WTC11 (cell line): ENCODE measurements at regions not wholly inside any gene's neighbourhood (a gene's known extent, or its start where the extent isn't known, plus 50 kb on each side); places are given as distances from the start of the nearest gene placed in this dataset.
"Not testable (repeated sequence)": the region's sequence is repeated elsewhere in the genome, so short reads cannot be mapped to it uniquely, and the experiment has no call there.

Experiments
- ATAC-seq: fragments of 200-7000 bp; cut with Tn5 transposase; 2 replicates; pipeline ENCODE4 v1.10.0; 2021; ENCODE audit warnings: mild to moderate bottlenecking, moderate library complexity
- CTCF ChIA-PET: fragments of 300-600 bp; sonication (Branson Sonifier 250); formaldehyde crosslinking; loops from one replicate; lab custom pipeline; 2021; ENCODE audit warnings: antibody characterized with exemption; lab: Charles Lee
- POLR2A ChIA-PET: fragments of 350-600 bp; sonication (Branson Sonifier 250); formaldehyde crosslinking; loops from one replicate; lab custom pipeline; 2021; ENCODE audit warnings: antibody characterized with exemption; lab: Charles Lee
- DNase-seq: peaks from one replicate; pipeline ENCODE4 v3.0.0; 2021; ENCODE audit warnings: low spot score
- H3K27ac Mint-ChIP-seq: 2 replicates; pipeline ENCODE4 v1.8.0; 2021; ENCODE audit warnings: mixed read lengths
- H3K27me3 Mint-ChIP-seq: 2 replicates; pipeline ENCODE4 v1.8.0; 2021; ENCODE audit warnings: low read depth, mild to moderate bottlenecking, moderate library complexity, mixed read lengths
- H3K36me3 Mint-ChIP-seq: 2 replicates; pipeline ENCODE4 v1.8.0; 2021; ENCODE audit warnings: mixed read lengths
- H3K4me1 Mint-ChIP-seq: 2 replicates; pipeline ENCODE4 v1.8.0; 2022; ENCODE audit warnings: mixed read lengths
- H3K4me3 Mint-ChIP-seq: 2 replicates; pipeline ENCODE4 v1.8.0; 2021; ENCODE audit warnings: mild to moderate bottlenecking, moderate library complexity, mixed read lengths
- H3K9me3 Mint-ChIP-seq: 2 replicates; pipeline ENCODE4 v1.8.0; 2021; ENCODE audit warnings: mixed read lengths
- AR ChIP-seq: fragments of 250-450 bp; sonication (Bioruptor Pico); IDR thresholded peaks from 2 replicates; pipeline ENCODE4 v1.9.0; 2021; ENCODE audit warnings: mild to moderate bottlenecking
- ATF2 ChIP-seq: sonication (generic); formaldehyde crosslinking; IDR thresholded peaks from 2 replicates; pipeline ENCODE4 v1.8.1; 2022; ENCODE audit warnings: low read depth, missing genetic modification reagents, borderline replicate concordance
- CREB1 ChIP-seq: sonication (generic); formaldehyde crosslinking; IDR thresholded peaks from 2 replicates; pipeline ENCODE4 v1.8.0; 2023; ENCODE audit warnings: mild to moderate bottlenecking, missing genetic modification reagents
- E2F1 ChIP-seq: sonication (generic); formaldehyde crosslinking; IDR thresholded peaks from 2 replicates; pipeline ENCODE4 v1.8.0; 2022; ENCODE audit warnings: mild to moderate bottlenecking, missing genetic modification reagents
- E2F5 ChIP-seq: sonication (generic); formaldehyde crosslinking; IDR thresholded peaks from 2 replicates; pipeline ENCODE4 v1.8.1; 2022; ENCODE audit warnings: mild to moderate bottlenecking, moderate library complexity, missing genetic modification reagents
- EMX1 ChIP-seq: fragments of 250-450 bp; sonication (Bioruptor Pico); IDR thresholded peaks from 2 replicates; pipeline ENCODE4 v1.8.0; 2021; ENCODE audit warnings: mild to moderate bottlenecking
- HMGA2 ChIP-seq: fragments of 250-450 bp; sonication (Bioruptor Pico); IDR thresholded peaks from 2 replicates; pipeline ENCODE4 v1.4.0; 2021; ENCODE audit warnings: mild to moderate bottlenecking, moderate library complexity
- IRF1 ChIP-seq: sonication (generic); formaldehyde crosslinking; IDR thresholded peaks from 2 replicates; pipeline ENCODE4 v1.8.0; 2023; ENCODE audit warnings: missing genetic modification reagents
- IRF2 ChIP-seq: sonication (generic); formaldehyde crosslinking; IDR thresholded peaks from 2 replicates; pipeline ENCODE4 v1.8.0; 2022; ENCODE audit warnings: low read depth, missing genetic modification reagents, borderline replicate concordance
- JUN ChIP-seq: sonication (generic); formaldehyde crosslinking; IDR thresholded peaks from 2 replicates; pipeline ENCODE4 v1.8.0; 2023; ENCODE audit warnings: mild to moderate bottlenecking, missing genetic modification reagents
- NFATC4 ChIP-seq: fragments of 250-450 bp; sonication (Bioruptor Pico); IDR thresholded peaks from 2 replicates; pipeline ENCODE4 v1.9.0; 2021; ENCODE audit warnings: mild to moderate bottlenecking
- PRRX2 ChIP-seq: fragments of 250-450 bp; sonication (Bioruptor Pico); IDR thresholded peaks from 2 replicates; pipeline ENCODE4 v1.8.0; 2021; ENCODE audit warnings: mild to moderate bottlenecking
- RELA ChIP-seq: sonication (generic); formaldehyde crosslinking; IDR thresholded peaks from 2 replicates; pipeline ENCODE4 v1.8.1; 2022; ENCODE audit warnings: missing genetic modification reagents, mild to moderate bottlenecking, borderline replicate concordance
- SMAD3 ChIP-seq: sonication (generic); formaldehyde crosslinking; IDR thresholded peaks from 2 replicates; pipeline ENCODE4 v1.8.0; 2022; ENCODE audit warnings: missing genetic modification reagents, mild to moderate bottlenecking, borderline replicate concordance
- SP1 ChIP-seq: sonication (generic); formaldehyde crosslinking; conservative IDR thresholded peaks from 2 replicates; pipeline ENCODE4 v1.8.1; 2022; ENCODE audit warnings: missing genetic modification reagents
- ZBTB21 ChIP-seq: sonication (generic); formaldehyde crosslinking; IDR thresholded peaks from 2 replicates; pipeline ENCODE4 v1.8.1; 2023; ENCODE audit warnings: mild to moderate bottlenecking, missing genetic modification reagents, borderline replicate concordance
- ZNF396 ChIP-seq: fragments of 250-450 bp; sonication (Bioruptor Pico); IDR thresholded peaks from 2 replicates; pipeline ENCODE4 v1.8.0; 2021; ENCODE audit warnings: mild to moderate bottlenecking, moderate library complexity, borderline replicate concordance
- TF ChIP-seq, protein P1 (sequence below): fragments of 250-450 bp; sonication (Bioruptor Pico); IDR thresholded peaks from 2 replicates; pipeline ENCODE4 v1.8.0; 2021; ENCODE audit warnings: mild to moderate bottlenecking
- TF ChIP-seq, protein P2 (sequence below): fragments of 250-450 bp; sonication (Bioruptor Pico); IDR thresholded peaks from 2 replicates; pipeline ENCODE4 v1.9.0; 2021; ENCODE audit warnings: moderate library complexity, mild to moderate bottlenecking, inconsistent platforms, borderline replicate concordance
- TF ChIP-seq, protein P3 (sequence below): fragments of 250-450 bp; sonication (Bioruptor Pico); IDR thresholded peaks from 2 replicates; pipeline ENCODE4 v2.1.2; 2022; ENCODE audit warnings: mild to moderate bottlenecking, moderate library complexity

GRCh38 chr12:105508096-105508495 is 177.6 kb downstream of the C12orf75 start (continued):
- TF ChIP-seq ZBTB21 (CRISPR knock-in tag) (no peak), ZNF396 (CRISPR knock-in tag) (no peak), PRRX2 (no peak), HMGA2 (no peak), IRF1 (CRISPR knock-in tag) (no peak)
- TF ChIP-seq, protein P1, sequence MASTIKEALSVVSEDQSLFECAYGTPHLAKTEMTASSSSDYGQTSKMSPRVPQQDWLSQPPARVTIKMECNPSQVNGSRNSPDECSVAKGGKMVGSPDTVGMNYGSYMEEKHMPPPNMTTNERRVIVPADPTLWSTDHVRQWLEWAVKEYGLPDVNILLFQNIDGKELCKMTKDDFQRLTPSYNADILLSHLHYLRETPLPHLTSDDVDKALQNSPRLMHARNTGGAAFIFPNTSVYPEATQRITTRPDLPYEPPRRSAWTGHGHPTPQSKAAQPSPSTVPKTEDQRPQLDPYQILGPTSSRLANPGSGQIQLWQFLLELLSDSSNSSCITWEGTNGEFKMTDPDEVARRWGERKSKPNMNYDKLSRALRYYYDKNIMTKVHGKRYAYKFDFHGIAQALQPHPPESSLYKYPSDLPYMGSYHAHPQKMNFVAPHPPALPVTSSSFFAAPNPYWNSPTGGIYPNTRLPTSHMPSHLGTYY (CRISPR knock-in tag): no peak
- TF ChIP-seq, protein P2, sequence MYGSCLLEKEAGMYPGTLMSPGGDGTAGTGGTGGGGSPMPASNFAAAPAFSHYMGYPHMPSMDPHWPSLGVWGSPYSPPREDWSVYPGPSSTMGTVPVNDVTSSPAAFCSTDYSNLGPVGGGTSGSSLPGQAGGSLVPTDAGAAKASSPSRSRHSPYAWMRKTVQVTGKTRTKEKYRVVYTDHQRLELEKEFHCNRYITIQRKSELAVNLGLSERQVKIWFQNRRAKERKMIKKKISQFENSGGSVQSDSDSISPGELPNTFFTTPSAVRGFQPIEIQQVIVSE: no peak

DNA sequence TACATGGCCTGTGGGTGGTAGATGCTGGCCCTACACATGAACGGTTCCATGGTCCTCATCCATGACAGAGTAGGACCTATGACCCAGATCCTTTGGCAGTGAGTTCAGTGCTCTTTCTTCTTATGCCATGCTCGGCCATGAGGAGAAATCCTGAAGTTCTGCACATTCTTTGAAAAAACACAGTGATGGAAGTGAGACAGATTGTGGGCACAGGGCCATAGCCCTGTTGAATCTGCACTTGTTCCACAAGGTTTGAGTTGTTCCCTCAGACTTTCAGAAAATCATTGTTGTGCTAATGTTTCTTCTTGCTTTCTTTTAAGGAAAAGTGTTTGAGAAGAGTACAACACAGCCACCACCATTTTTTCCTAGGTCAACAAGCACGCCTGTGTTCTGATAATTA is 180.0 kb downstream of the C12orf75 start:
- peaks cover 3% of the 10 kb centered on the region; the same call in 1 of the 2 replicates for H3K9me3 Mint-ChIP-seq
- DNase-seq (no peak), ATAC-seq (no peak)
- POLR2A ChIA-PET: no interaction called here
- no peaks in the 10 kb centered on the region; the same call in 1 of the 2 replicates for H3K27me3 Mint-ChIP-seq
- TF ChIP-seq HMGA2: no peak
- TF ChIP-seq ATF2 (CRISPR knock-in tag): no peak
- no peak for TF ChIP-seq CREB1
- no peak for TF ChIP-seq AR (CRISPR knock-in tag)
- TF ChIP-seq EMX1 (CRISPR knock-in tag): no peak
- no peak for TF ChIP-seq NFATC4 (CRISPR knock-in tag)
- TF ChIP-seq JUN (CRISPR knock-in tag): no peak
- H3K27ac Mint-ChIP-seq: no peak overlapping the region
- H3K36me3 Mint-ChIP-seq: no peaks in the 10 kb centered on the region
- H3K4me3 Mint-ChIP-seq: no peak overlapping the region
- H3K4me1 Mint-ChIP-seq: no peaks in the 10 kb centered on the region
- CTCF ChIA-PET: no interaction called here

DNA sequence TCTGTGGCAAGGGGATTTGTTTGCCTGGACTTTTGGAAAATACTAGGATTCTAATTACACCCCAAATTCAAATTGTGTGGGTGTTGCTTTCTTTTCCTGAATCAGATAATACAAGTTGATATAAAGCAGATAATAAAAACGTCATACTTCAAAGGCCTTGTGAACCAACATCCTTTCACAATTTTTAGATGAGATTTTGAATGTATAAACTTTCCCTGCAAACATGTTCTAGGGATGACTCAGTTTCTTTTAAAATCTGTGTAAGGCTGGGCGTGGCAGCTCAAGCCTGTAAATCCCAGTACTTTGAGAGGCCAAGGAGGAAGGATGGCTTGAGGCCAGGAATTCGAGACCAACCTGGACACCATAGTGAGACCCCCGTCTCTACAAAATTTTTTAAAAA is 182.4 kb downstream of the C12orf75 start:
- H3K27me3 Mint-ChIP-seq, H3K4me3 Mint-ChIP-seq, CTCF ChIA-PET, H3K4me1 Mint-ChIP-seq, ATAC-seq, H3K36me3 Mint-ChIP-seq, H3K27ac Mint-ChIP-seq, POLR2A ChIA-PET, DNase-seq: not testable (repeated sequence)
- H3K9me3 Mint-ChIP-seq: peaks cover 19% of the 10 kb centered on the region

DNA sequence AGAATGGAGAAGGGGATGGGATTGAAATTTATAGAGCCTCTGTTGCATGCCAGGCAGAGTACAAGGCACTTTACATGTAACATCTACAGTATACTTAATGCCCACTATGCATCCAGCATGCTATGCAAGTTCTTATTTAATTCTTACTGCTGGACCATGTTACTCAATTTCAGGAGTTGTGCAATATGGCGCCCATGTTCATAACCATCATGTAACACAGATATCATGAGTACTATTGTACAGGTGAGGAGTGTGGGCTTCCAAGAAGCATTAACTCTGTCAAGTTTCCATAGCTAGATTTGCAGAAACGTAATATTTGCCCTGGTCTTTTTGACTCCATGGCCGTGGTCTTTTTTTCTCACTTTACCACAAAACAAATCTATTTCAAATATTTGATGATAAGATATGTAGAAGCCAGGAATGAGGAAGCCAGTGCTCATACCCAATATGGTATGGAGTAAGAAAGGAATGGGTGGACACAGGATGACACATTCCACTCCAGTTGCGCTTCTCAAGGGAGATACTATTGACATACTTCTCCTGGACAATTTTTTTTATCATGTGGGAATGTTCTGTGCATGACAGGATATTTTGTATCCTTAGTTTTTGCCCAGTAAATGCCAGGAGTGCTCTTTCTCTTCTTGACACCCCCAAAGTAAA is 191.8 kb downstream of the C12orf75 start:
- no peaks in the 10 kb centered on the region for H3K4me1 Mint-ChIP-seq
- ChIA-PET POLR2A (no interaction called here), CTCF (no interaction called here)
- peaks cover 5% of the 10 kb centered on the region; the same call in 1 of the 2 replicates for H3K27me3 Mint-ChIP-seq
- DNase-seq (no peak), ATAC-seq (no peak)
- H3K4me3 Mint-ChIP-seq: no peak overlapping the region
- H3K27ac Mint-ChIP-seq: no peak overlapping the region
- peaks cover 35% of the 10 kb centered on the region for H3K9me3 Mint-ChIP-seq
- peaks cover 27% of the 10 kb centered on the region for H3K36me3 Mint-ChIP-seq
- TF ChIP-seq NFATC4 (CRISPR knock-in tag): no peak
- no peak for TF ChIP-seq SP1
- TF ChIP-seq, protein P3, sequence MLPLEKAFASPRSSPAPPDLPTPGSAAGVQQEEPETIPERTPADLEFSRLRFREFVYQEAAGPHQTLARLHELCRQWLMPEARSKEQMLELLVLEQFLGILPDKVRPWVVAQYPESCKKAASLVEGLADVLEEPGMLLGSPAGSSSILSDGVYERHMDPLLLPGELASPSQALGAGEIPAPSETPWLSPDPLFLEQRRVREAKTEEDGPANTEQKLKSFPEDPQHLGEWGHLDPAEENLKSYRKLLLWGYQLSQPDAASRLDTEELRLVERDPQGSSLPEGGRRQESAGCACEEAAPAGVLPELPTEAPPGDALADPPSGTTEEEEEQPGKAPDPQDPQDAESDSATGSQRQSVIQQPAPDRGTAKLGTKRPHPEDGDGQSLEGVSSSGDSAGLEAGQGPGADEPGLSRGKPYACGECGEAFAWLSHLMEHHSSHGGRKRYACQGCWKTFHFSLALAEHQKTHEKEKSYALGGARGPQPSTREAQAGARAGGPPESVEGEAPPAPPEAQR: no peak
- TF ChIP-seq E2F5 (CRISPR knock-in tag): no peak
- TF ChIP-seq IRF2 (CRISPR knock-in tag): no peak
- TF ChIP-seq E2F1: no peak
- no peak for TF ChIP-seq RELA (CRISPR knock-in tag)
- TF ChIP-seq JUN (CRISPR knock-in tag): no peak
- no peak for TF ChIP-seq SMAD3 (CRISPR knock-in tag)
